Endodermal cell (in vitro differentiated cells): ENCODE measurements at regions not wholly inside any gene's neighbourhood (a gene's known extent, or its start where the extent isn't known, plus 50 kb on each side); places are given as distances from the start of the nearest gene placed in this dataset.

ENCODE experiments used
- DNase-seq: peaks from one replicate; pipeline ENCODE4 v3.0.0-alpha.2; 2017
- H3K27ac ChIP-seq: 2 replicates; pipeline ENCODE4 v1.5.1; 2013; ENCODE audit warnings: mild to moderate bottlenecking, low read depth, low read length, moderate library complexity
- H3K27me3 ChIP-seq: 2 replicates; pipeline ENCODE4 v1.6.1; 2013; ENCODE audit warnings: mild to moderate bottlenecking, low read length, moderate library complexity; ENCODE audit not compliant: insufficient read depth, control insufficient read depth, poor library complexity, severe bottlenecking
- H3K36me3 ChIP-seq: 2 replicates; pipeline ENCODE4 v1.7.0; 2013; ENCODE audit warnings: mild to moderate bottlenecking, low read length, moderate library complexity; ENCODE audit not compliant: control insufficient read depth, insufficient read depth
- H3K4me1 ChIP-seq: one replicate; pipeline ENCODE4 v1.7.0; 2013; ENCODE audit warnings: low read length; ENCODE audit not compliant: control insufficient read depth, insufficient read depth
- H3K4me3 ChIP-seq: 2 replicates; pipeline ENCODE4 v1.5.1; 2013; ENCODE audit warnings: mild to moderate bottlenecking, low read length, moderate library complexity
- H3K9ac ChIP-seq: 2 replicates; pipeline ENCODE4 v1.6.1; 2013; ENCODE audit warnings: mild to moderate bottlenecking, low read length, moderate library complexity; ENCODE audit not compliant: poor library complexity, severe bottlenecking; ENCODE audit errors: extremely low read depth
- H3K9me3 ChIP-seq: 2 replicates; pipeline ENCODE4 v1.6.1; 2013; ENCODE audit warnings: mild to moderate bottlenecking, low read length, moderate library complexity; ENCODE audit not compliant: control insufficient read depth
- H3K27ac Mint-ChIP-seq: 2 replicates; pipeline ENCODE4 v1.8.0; 2020; ENCODE audit warnings: mixed read lengths
- H3K27me3 Mint-ChIP-seq: 2 replicates; pipeline ENCODE4 v1.8.0; 2021; ENCODE audit warnings: mild to moderate bottlenecking, mixed read lengths; ENCODE audit not compliant: insufficient read depth
- H3K36me3 Mint-ChIP-seq: 2 replicates; pipeline ENCODE4 v1.8.0; 2020; ENCODE audit warnings: low read depth, mixed read lengths
- H3K4me1 Mint-ChIP-seq: 2 replicates; pipeline ENCODE4 v1.8.0; 2020; ENCODE audit warnings: mixed read lengths
- H3K4me3 Mint-ChIP-seq: 2 replicates; pipeline ENCODE4 v1.8.0; 2020; ENCODE audit warnings: mild to moderate bottlenecking, moderate library complexity, mixed read lengths
- H3K9me3 Mint-ChIP-seq: 2 replicates; pipeline ENCODE4 v1.8.0; 2020; ENCODE audit warnings: mild to moderate bottlenecking, mixed read lengths
- WGBS, 2 experiments: methylation state at CpG; one replicate each; pipeline versions ENCODE4 v1.1.5 to v1.1.7; 2013; ENCODE audit warnings: missing lambda C conversion rate in 2 of 2, mixed read lengths in 1 of 2; ENCODE audit not compliant: insufficient coverage in 1 of 2, insufficient read length in 1 of 2; 5-methylcytosine and 5-hydroxymethylcytosine counted together
- TF ChIP-seq, protein P1 (sequence below): fragments of 200-600 bp; sonication (generic); conservative IDR thresholded peaks from 2 replicates; pipeline ENCODE4 v1.5.0; 2021; ENCODE audit warnings: antibody characterized with exemption, mild to moderate bottlenecking

DNA sequence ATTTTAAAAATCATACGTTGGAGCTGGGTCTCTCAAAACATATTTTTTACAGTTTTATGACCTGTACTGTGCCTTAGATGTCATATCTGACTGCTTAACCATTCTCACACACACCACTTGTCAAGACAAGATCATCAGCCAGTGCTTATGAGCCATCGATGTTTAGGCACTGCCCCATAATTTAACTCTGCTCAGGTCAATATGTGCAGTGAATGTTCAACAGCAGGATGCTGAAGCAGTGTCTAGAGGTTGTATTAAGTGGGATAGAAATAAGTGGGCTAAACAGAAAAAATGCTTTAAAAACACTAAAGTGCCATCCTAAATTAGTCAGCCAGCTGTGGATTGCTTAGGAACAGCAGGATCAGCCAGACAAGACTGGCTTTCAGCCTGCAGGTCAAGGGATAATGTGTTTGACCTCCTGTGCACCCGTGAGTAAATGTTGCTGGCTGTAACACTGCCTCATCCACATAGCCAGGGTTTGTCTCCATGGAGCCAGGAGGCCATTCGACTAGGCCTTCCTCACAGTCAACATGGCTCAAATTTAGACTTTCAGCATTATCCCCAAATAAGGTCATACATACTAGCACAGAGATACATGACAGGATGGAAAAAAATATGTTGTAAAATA is 139.0 kb upstream of the NXPH2 start:
- H3K9me3 Mint-ChIP-seq, result no peaks in the 10 kb centered on the region
- H3K9ac ChIP-seq, result no peak overlapping the region
- no peaks in the 10 kb centered on the region for H3K27me3 Mint-ChIP-seq
- H3K27ac ChIP-seq, result no peak overlapping the region
- no peaks in the 10 kb centered on the region for H3K36me3 Mint-ChIP-seq
- DNase-seq, result no peak
- no peaks in the 10 kb centered on the region for H3K4me1 Mint-ChIP-seq
- no peak overlapping the region for H3K27ac Mint-ChIP-seq
- H3K27me3 ChIP-seq, result no peaks in the 10 kb centered on the region
- no peaks in the 10 kb centered on the region for H3K9me3 ChIP-seq
- no peaks in the 10 kb centered on the region for H3K4me1 ChIP-seq
- H3K36me3 ChIP-seq, result no peaks in the 10 kb centered on the region
- H3K4me3 Mint-ChIP-seq, result no peak overlapping the region
- H3K4me3 ChIP-seq, result no peak overlapping the region
- TF ChIP-seq, protein P1, sequence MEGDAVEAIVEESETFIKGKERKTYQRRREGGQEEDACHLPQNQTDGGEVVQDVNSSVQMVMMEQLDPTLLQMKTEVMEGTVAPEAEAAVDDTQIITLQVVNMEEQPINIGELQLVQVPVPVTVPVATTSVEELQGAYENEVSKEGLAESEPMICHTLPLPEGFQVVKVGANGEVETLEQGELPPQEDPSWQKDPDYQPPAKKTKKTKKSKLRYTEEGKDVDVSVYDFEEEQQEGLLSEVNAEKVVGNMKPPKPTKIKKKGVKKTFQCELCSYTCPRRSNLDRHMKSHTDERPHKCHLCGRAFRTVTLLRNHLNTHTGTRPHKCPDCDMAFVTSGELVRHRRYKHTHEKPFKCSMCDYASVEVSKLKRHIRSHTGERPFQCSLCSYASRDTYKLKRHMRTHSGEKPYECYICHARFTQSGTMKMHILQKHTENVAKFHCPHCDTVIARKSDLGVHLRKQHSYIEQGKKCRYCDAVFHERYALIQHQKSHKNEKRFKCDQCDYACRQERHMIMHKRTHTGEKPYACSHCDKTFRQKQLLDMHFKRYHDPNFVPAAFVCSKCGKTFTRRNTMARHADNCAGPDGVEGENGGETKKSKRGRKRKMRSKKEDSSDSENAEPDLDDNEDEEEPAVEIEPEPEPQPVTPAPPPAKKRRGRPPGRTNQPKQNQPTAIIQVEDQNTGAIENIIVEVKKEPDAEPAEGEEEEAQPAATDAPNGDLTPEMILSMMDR, result no peak
- WGBS, 2 experiments, result 80 to 91% methylated on average over 1 to 4 of the region's 4 CpGs

DNA sequence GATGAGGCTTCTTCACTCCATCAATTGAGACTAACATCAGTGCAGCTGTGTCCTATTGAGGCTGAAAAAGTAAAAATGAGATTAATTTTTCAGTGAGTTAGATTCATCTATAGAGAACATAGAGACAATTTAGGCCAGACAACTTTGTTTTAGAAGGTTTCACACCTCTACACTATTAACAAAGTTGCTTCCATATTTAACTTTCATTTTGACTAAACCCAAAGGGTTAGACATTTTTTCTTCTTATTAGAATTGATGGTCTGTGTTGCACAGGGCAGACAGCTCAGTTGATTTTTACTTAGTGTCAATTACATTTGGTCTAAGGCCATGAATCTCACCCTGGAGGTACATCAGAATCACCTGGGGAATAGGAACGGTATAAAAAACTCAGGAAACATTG is 130.2 kb upstream of the NXPH2 start:
- Mint-ChIP-seq H3K4me1 (no peaks in the 10 kb centered on the region), H3K27me3 (no peaks in the 10 kb centered on the region), H3K27ac (no peak overlapping the region), H3K4me3 (no peak overlapping the region), H3K9me3 (no peaks in the 10 kb centered on the region), H3K36me3 (no peaks in the 10 kb centered on the region)
- Histone ChIP-seq H3K9ac (no peak overlapping the region), H3K4me3 (no peak overlapping the region), H3K4me1 (no peaks in the 10 kb centered on the region), H3K27me3 (no peaks in the 10 kb centered on the region), H3K27ac (no peak overlapping the region), H3K9me3 (no peaks in the 10 kb centered on the region), H3K36me3 (no peaks in the 10 kb centered on the region)
- DNase-seq, result no peak
- 75% methylated on average over 1 of the region's 1 CpG; no CpG with 5 or more reads in 1 of the 2 experiments for WGBS, 2 experiments
- TF ChIP-seq, protein P1, result no peak

DNA sequence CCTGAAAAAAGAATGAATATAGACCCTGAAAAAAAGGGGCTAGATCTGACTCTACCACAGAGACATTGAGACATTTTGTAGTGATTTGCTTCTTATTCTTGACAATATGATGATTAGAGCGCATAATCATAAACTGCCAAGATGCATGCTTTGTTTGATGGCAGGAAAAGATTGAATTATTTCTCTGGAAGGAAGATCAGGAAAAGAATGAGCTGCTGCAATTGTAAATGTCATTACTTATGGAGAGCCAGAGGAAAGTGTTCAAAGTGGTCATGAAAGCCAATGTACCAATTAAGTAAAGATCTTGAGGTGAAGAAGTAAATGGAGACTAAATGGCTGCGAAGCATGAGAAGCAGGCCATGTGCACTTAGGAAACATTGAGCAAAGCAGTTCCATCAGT is 126.4 kb upstream of the NXPH2 start:
- Mint-ChIP-seq H3K9me3 (no peaks in the 10 kb centered on the region), H3K27ac (no peak overlapping the region), H3K36me3 (no peaks in the 10 kb centered on the region), H3K4me3 (no peak overlapping the region), H3K27me3 (no peaks in the 10 kb centered on the region), H3K4me1 (no peaks in the 10 kb centered on the region)
- DNase-seq, result no peak
- H3K4me3 ChIP-seq, result no peak overlapping the region
- H3K27ac ChIP-seq, result no peak overlapping the region
- H3K27me3 ChIP-seq, result no peaks in the 10 kb centered on the region
- H3K9me3 ChIP-seq, result no peaks in the 10 kb centered on the region
- H3K36me3 ChIP-seq, result no peaks in the 10 kb centered on the region
- TF ChIP-seq, protein P1, result no peak
- 99 to 100% methylated on average over 2 of the region's 2 CpGs for WGBS, 2 experiments
- no peaks in the 10 kb centered on the region for H3K4me1 ChIP-seq
- no peak overlapping the region for H3K9ac ChIP-seq
